LNCaP clone FGC (cell line): ENCODE measurements at regions not wholly inside any gene's neighbourhood (a gene's known extent, or its start where the extent isn't known, plus 50 kb on each side); places are given as distances from the start of the nearest gene placed in this dataset.

ENCODE experiments used
- DNase-seq: peaks from one replicate; pipeline ENCODE4 v3.0.0-alpha.2; 2011; ENCODE audit warnings: low read depth
- H3K4me3 ChIP-seq: 2 replicates; pipeline ENCODE4 v1.5.1; 2011; ENCODE audit warnings: mild to moderate bottlenecking, low read depth, low read length, control low read depth
- CTCF ChIP-seq: IDR thresholded peaks from 2 replicates; pipeline ENCODE4 v1.5.1; 2012; ENCODE audit warnings: mild to moderate bottlenecking; ENCODE audit not compliant: control insufficient read depth, insufficient read depth; ENCODE audit errors: extremely low read depth

DNA sequence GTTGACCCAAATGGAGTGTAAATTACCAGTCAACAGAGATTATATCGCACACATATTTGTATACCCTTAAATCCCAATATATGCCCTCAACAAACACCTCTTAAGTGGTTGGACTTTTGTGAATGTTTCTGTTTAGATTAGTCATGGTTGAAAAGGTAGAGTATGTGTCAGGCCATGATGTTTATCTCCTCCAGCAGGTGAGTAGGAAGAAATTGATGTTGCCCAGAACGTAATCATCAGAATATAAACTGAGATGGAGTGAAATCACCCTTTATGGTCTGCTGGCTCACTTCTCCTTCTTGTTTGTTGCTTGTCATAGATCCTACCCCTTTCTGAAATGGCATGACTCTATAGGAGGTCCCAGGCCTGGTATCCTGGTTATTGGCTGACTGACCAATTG, 431.8 kb downstream of the ETS1 start:
- no peak overlapping the region for H3K4me3 ChIP-seq
- DNase-seq, result no peak
- TF ChIP-seq CTCF, result no peak

DNA sequence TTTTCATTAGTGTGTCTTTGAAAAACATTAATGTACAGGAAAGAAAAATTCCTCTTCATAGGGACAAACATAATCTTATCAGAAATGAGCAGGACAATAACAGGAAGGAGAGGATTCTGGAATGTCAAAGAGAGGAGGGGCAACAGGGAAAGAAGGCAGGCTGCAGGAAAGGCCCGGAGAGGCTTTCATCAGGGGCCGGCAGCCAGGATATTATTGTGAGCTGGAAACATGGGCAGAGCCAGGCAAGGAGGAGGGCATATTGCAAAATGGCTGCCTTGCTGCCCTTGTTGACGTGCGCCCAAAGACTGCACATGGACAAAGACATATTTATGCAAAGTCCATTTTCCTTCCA, 433.7 kb downstream of the ETS1 start:
- no peak for DNase-seq
- TF ChIP-seq CTCF, result no peak
- no peak overlapping the region for H3K4me3 ChIP-seq

DNA sequence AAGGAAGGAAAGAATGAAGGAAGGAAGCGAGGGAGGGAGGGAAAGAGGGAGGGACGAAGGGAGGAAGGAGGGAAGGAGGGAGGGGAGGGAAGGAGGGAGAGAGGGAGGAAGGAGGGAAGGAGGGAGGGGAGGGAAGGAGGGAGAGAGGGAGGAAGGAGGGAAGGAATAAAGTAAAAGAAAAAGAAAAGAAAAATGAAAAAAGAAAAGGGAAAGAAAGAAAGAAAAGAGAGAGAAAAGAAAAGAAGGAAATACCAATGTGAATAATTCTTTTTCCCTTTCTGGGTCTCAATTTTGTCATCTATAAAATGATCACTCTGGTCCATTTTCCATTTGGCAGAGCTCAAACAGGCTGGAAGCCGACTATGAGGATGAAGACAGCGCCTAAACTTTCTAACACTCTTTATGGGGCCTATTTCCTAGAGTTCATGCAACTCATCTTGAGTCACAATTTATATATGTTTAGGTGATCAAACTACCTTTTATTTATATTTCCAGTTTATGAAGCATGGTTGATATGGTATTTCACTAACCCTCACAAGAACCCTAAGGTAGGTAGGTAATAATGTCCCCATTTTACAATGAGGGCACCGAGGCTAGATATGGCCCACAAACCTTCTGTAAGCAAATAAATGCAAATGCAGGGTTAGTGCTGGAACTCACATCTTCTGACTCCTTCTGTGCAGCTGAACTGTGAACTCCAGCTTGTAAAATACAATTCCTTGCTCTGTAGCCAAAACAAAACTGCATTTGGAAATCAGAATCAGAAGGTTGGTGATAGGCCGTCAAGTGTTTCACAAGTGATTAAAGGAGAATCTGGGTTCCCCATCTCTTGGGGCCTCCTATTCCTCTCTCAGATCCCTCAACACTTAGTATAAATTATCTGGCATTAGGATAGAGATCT, 434.3 kb downstream of the ETS1 start:
- H3K4me3 ChIP-seq, result no peak overlapping the region
- no peak for TF ChIP-seq CTCF

GRCh38 chr11:128151780-128152179, 435.6 kb downstream of the ETS1 start:
- H3K4me3 ChIP-seq, result no peak overlapping the region
- TF ChIP-seq CTCF, result no peak
- DNase-seq, result no peak

More for the DNA sequence above, 434.3 kb downstream of the ETS1 start:
- no peak for DNase-seq

DNA sequence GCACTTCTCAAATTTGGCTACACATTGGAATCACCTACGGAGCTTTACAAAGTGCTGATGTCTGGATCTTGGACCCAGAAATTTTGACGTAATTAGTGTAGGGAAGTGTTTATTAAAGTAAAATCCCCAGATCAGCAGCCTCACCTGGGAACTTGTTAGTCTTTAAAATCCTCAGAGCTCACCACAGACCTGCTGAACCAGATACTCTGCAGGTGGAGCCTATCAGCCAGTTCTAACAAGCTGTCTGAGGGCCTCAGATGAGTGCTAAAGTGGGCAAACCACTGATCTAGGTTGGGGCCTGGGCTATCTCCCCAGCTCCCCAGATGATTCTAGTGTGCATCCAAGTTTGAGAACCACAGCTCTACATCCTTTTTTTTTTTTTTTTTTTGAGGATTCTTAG, 436.0 kb downstream of the ETS1 start:
- no peak for DNase-seq
- H3K4me3 ChIP-seq, result no peak overlapping the region
- no peak for TF ChIP-seq CTCF

GRCh38 chr11:128148208-128148607, 439.1 kb downstream of the ETS1 start:
- no peak for TF ChIP-seq CTCF
- DNase-seq, result no peak
- H3K4me3 ChIP-seq, result no peak overlapping the region
